Tibial artery (tissue), 4 donors: ENCODE measurements at regions not wholly inside any gene's neighbourhood (a gene's known extent, or its start where the extent isn't known, plus 50 kb on each side); places are given as distances from the start of the nearest gene placed in this dataset.

Experiments used
- DNase-seq, 2 donors: peaks; one replicate each; pipeline ENCODE4 v3.0.0-alpha.2; 2019
- H3K27ac ChIP-seq, 2 donors: fragments of 200-600 bp; sonication (generic) in 1 of 2; 1 replicate in 1 of 2; 2 replicates in 1 of 2; pipeline ENCODE4 v1.5.1; 2018 to 2019; ENCODE audit warnings: mild to moderate bottlenecking in 1 of 2
- H3K27me3 ChIP-seq, 2 donors: fragments of 200-600 bp; sonication (generic) in 1 of 2; one replicate each; pipeline versions ENCODE4 v1.5.1 to v1.6.0; 2016 to 2019
- H3K36me3 ChIP-seq, 3 donors: fragments of 200-600 bp; sonication (generic) in 2 of 3; one replicate each; pipeline ENCODE4 v1.5.1; 2016 to 2019; ENCODE audit warnings: mild to moderate bottlenecking in 2 of 3
- H3K4me1 ChIP-seq, 4 donors: fragments of 200-600 bp; sonication (generic) in 2 of 4; 1 replicate in 3 of 4; 2 replicates in 1 of 4; pipeline ENCODE4 v1.5.1; 2016 to 2019
- H3K4me3 ChIP-seq, 2 donors: fragments of 200-600 bp; sonication (generic) in 1 of 2; 1 replicate in 1 of 2; 2 replicates in 1 of 2; pipeline ENCODE4 v1.5.1; 2018 to 2019; ENCODE audit warnings: mild to moderate bottlenecking in 2 of 2
- H3K9me3 ChIP-seq, 3 donors: fragments of 200-600 bp; sonication (generic) in 1 of 3; one replicate each; pipeline ENCODE4 v1.5.1; 2016 to 2019
- CTCF ChIP-seq, 2 experiments: fragments of 200-600 bp in 1 of 2; fragments of 450-650 bp in 1 of 2; IDR thresholded peaks; one replicate each; pipeline ENCODE4 v1.5.1; 2017 to 2019; ENCODE audit warnings: antibody characterized with exemption in 2 of 2, mild to moderate bottlenecking in 1 of 2, moderate library complexity in 1 of 2
- intact Hi-C: fragments of 100-400 bp; cut with DNase I; formaldehyde crosslinking; loops from one replicate; pipeline ENCODE4 v1.15.0; 2023; ENCODE audit warnings: low total_unique reads

- H3K9me3 ChIP-seq: no peaks in the 10 kb centered on the region
- H3K27ac ChIP-seq: no peak overlapping the region
- no peaks in the 10 kb centered on the region for H3K36me3 ChIP-seq
- TF ChIP-seq CTCF (IDR thresholded peaks at IDR 0.05): no peak
- DNase-seq: no peak
- intact Hi-C loops: loop anchor here (5.0 kb wide), 1 partner anchor 1599 kb away; no protein-coding TSS in a partner anchor
- no peak overlapping the region for H3K4me3 ChIP-seq
- H3K27me3 ChIP-seq: no peaks in the 10 kb centered on the region
- H3K4me1 ChIP-seq: no peaks in the 10 kb centered on the region
Measured at GRCh38 chr15:53110999-53111398, 320.9 kb upstream of the ONECUT1 start.

- Histone ChIP-seq H3K4me3 (no peak overlapping the region), H3K4me1 (no peaks in the 10 kb centered on the region), H3K9me3 (no peaks in the 10 kb centered on the region), H3K36me3 (no peaks in the 10 kb centered on the region), H3K27ac (no peak overlapping the region), H3K27me3 (no peaks in the 10 kb centered on the region)
- no peak for TF ChIP-seq CTCF (IDR thresholded peaks at IDR 0.05)
- intact Hi-C loops: no loop called here
- DNase-seq: no peak
Measured at GRCh38 chr15:53108319-53108718, 318.2 kb upstream of the ONECUT1 start.

GRCh38 chr15:53107855-53108254, 317.7 kb upstream of the ONECUT1 start:
- Histone ChIP-seq H3K36me3 (no peaks in the 10 kb centered on the region), H3K4me1 (no peaks in the 10 kb centered on the region), H3K9me3 (no peaks in the 10 kb centered on the region), H3K4me3 (no peak overlapping the region), H3K27ac (no peak overlapping the region), H3K27me3 (no peaks in the 10 kb centered on the region)
- no peak for DNase-seq
- TF ChIP-seq CTCF (IDR thresholded peaks at IDR 0.05): no peak
- intact Hi-C loops: no loop called here

GRCh38 chr15:53106505-53107286, 316.6 kb upstream of the ONECUT1 start:
- Histone ChIP-seq H3K4me3 (no peak overlapping the region), H3K36me3 (no peaks in the 10 kb centered on the region), H3K4me1 (no peaks in the 10 kb centered on the region), H3K27ac (no peak overlapping the region), H3K9me3 (no peaks in the 10 kb centered on the region), H3K27me3 (no peaks in the 10 kb centered on the region)
- no peak for TF ChIP-seq CTCF (IDR thresholded peaks at IDR 0.05)
- DNase-seq: no peak
- intact Hi-C loops: no loop called here

- Histone ChIP-seq H3K27me3 (no peaks in the 10 kb centered on the region), H3K27ac (no peak overlapping the region), H3K4me1 (no peaks in the 10 kb centered on the region), H3K9me3 (no peaks in the 10 kb centered on the region), H3K36me3 (no peaks in the 10 kb centered on the region), H3K4me3 (no peak overlapping the region)
- DNase-seq: no peak
- intact Hi-C loops: no loop called here
- TF ChIP-seq CTCF (IDR thresholded peaks at IDR 0.05): no peak
Measured at GRCh38 chr15:53102483-53102882, 312.3 kb upstream of the ONECUT1 start.
